Coronary artery (tissue), 2 donors: ENCODE measurements at regions not wholly inside any gene's neighbourhood (a gene's known extent, or its start where the extent isn't known, plus 50 kb on each side); places are given as distances from the start of the nearest gene placed in this dataset.

Source experiments
- DNase-seq: peaks from one replicate; pipeline ENCODE4 v3.0.0-alpha.2; 2017; ENCODE audit warnings: low spot score
- H3K27ac ChIP-seq, 2 donors: fragments of 200-600 bp; sonication (generic); one replicate each; pipeline ENCODE4 v1.5.1; 2016 to 2019
- H3K4me3 ChIP-seq: fragments of 200-600 bp; sonication (generic); 2 replicates; pipeline ENCODE4 v1.5.1; 2016; ENCODE audit warnings: mild to moderate bottlenecking, moderate library complexity
- TF ChIP-seq, protein P1 (sequence below): fragments of 200-600 bp; sonication (generic); IDR thresholded peaks from one replicate; pipeline ENCODE4 v1.5.1; 2019; ENCODE audit warnings: antibody characterized with exemption

DNA sequence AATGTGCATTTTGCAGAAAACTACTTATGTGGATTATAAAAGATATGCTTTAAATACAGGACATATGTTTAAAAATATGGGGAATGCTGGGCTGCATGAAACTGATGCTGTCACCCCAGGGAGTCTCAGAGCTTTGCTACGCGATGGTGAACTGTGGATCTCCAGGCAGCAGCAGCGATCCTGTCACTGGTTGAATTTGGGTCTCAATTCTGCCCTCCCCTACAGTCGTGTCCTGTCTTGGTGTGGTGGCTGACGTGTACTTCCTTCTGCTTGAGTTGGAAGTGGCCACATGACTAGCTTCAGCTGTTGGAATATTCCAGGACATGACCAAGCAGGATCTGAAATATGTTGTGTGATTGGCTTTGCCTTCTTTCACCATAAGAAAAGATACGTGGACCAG, 222.9 kb upstream of the AJAP1 start:
- Histone ChIP-seq H3K4me3 (no peak overlapping the region), H3K27ac (no peak overlapping the region)
- DNase-seq, result no peak
- TF ChIP-seq, protein P1, sequence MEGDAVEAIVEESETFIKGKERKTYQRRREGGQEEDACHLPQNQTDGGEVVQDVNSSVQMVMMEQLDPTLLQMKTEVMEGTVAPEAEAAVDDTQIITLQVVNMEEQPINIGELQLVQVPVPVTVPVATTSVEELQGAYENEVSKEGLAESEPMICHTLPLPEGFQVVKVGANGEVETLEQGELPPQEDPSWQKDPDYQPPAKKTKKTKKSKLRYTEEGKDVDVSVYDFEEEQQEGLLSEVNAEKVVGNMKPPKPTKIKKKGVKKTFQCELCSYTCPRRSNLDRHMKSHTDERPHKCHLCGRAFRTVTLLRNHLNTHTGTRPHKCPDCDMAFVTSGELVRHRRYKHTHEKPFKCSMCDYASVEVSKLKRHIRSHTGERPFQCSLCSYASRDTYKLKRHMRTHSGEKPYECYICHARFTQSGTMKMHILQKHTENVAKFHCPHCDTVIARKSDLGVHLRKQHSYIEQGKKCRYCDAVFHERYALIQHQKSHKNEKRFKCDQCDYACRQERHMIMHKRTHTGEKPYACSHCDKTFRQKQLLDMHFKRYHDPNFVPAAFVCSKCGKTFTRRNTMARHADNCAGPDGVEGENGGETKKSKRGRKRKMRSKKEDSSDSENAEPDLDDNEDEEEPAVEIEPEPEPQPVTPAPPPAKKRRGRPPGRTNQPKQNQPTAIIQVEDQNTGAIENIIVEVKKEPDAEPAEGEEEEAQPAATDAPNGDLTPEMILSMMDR, result no peak

DNA sequence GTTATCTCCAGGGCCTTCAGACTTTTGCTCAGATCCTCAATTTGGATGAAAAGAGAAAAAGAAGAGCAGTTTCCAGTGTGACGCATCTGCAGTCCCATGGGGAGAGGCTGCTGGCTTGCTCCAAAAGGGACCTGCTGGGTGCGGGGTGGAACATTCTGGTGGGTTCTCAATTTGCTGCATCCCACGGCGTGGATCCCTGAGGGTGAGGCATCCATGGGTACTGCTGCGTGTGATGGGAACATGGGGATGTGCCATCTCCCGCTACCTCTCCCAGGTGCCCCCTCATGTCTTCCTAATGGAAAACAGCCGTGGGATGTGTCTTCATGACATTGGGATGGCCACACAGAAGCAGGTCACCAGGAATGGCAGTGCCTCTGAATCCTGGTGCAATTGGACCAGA, 221.3 kb upstream of the AJAP1 start:
- Histone ChIP-seq H3K4me3 (no peak overlapping the region), H3K27ac (no peak overlapping the region)
- no peak for DNase-seq
- TF ChIP-seq, protein P1, result no peak

DNA sequence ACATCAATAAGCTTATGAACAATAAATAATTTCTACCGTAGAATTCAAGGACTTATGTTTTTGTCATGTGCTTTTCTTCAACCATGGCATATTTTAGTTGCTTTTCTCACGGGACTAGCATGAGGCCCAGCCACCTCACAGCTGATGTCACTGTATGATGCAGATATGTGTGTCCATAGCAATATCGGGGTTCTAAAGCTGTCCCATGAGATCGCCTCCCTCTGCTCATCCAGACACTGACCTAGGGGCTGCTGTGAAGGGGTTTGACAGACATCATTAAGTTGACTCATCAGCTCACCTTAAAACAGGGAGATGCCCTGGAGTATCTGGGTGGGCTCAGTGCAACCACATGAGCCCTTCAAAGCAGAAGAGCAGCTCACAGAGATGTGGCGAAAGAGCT, 210.3 kb upstream of the AJAP1 start:
- no peak overlapping the region for H3K27ac ChIP-seq
- no peak overlapping the region for H3K4me3 ChIP-seq
- TF ChIP-seq, protein P1, result no peak
- no peak for DNase-seq

DNA sequence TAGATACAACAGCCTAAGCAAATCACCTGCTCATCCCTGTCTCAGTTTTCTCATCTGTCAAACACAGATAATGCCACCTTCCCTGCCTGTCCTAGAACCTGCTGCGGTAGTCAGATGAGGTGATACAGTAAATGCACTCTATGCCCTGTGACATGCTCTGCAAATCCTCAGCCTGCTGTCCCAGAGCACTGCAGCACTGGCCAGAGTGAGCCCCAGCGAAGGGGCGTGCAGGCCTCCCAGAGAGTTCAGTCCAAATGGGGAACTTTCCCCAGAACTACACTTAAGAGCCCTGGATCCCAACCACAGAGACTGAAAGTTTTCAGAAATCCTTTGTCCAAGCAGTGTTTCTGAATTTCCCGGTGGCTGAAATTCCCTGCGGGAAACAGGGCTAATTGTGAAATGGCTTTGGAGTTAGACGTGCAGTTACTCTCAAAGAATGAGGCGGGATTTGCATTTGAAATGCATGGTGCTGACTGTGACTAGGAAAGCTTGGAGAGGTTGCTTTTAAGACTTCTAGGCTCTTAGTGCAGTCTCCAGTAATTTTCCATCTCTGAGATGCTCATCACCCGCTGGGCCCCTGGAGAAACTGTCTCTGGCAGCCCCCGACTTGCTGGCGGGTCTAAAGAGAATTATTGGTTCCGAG, 206.5 kb upstream of the AJAP1 start:
- no peak for DNase-seq
- TF ChIP-seq, protein P1, result no peak
- H3K27ac ChIP-seq, result no peak overlapping the region

DNA sequence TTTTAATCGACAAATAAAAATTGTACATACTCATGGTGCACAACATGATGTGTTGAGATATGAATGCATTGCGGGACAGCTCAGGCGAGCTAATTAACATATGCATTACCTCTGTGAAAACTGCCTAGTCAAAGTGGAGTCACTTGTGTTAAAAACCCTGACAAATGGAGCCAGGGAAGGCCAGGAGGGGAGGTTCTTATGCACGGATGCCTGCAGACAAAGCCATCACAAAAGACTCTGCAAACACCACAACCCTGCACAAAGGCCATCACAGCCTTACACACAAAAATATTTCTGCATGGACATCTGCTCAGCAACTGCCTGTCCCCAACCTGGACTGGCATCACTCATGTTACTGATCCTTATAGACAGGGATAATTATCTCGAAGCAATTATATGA, 204.4 kb upstream of the AJAP1 start:
- TF ChIP-seq, protein P1, result no peak
- H3K4me3 ChIP-seq, result no peak overlapping the region
- no peak for DNase-seq
- H3K27ac ChIP-seq, result no peak overlapping the region

More for the DNA sequence above, 206.5 kb upstream of the AJAP1 start:
- H3K4me3 ChIP-seq, result no peak overlapping the region

DNA sequence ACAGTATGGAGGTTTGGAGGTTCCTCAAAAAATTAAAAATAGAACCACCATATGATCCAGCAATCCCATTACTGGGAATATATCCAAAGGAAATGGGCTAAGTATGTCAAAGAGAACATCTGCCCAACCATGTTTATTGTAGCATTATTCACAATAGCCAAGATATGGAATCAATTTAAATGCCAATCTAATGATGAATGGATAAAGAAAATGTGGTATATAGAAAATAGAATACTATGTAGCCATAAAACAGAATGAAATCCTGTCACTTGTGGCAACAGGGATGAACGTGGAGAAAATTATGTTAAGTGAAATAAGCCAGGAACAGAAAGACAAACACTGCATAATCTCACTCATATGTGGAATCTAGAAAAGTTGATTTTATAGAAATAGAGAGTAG, 201.7 kb upstream of the AJAP1 start:
- Histone ChIP-seq H3K27ac (no peak overlapping the region), H3K4me3 (no peak overlapping the region)
- TF ChIP-seq, protein P1, result no peak
- no peak for DNase-seq

DNA sequence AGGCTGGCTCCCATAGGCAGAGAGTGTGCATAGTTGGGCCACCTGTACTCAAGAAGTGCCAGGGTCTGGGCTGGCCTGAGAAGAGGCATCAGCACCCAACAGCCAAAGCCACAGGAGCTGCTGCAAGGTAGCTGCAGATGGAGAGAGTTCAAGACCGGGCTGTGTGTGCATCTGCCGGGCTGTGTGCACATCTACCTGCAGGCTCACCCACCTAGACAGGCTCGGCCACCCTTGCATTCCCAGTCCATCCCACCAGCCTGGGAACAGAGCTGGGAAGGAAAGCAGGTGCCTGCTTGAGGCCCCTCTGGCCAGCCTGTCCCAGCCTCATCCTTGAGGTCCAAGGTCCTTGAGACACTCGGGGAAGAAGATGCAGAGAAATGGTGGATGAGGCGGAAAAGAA, 194.4 kb upstream of the AJAP1 start:
- TF ChIP-seq, protein P1, result no peak
- no peak overlapping the region for H3K27ac ChIP-seq
- no peak overlapping the region for H3K4me3 ChIP-seq
- DNase-seq, result no peak
